ENCODE measurements at regions not wholly inside any gene's neighbourhood (a gene's known extent, or its start where the extent isn't known, plus 50 kb on each side); places are given as distances from the start of the nearest gene placed in this dataset.

- TF ChIP-seq, protein P1, sequence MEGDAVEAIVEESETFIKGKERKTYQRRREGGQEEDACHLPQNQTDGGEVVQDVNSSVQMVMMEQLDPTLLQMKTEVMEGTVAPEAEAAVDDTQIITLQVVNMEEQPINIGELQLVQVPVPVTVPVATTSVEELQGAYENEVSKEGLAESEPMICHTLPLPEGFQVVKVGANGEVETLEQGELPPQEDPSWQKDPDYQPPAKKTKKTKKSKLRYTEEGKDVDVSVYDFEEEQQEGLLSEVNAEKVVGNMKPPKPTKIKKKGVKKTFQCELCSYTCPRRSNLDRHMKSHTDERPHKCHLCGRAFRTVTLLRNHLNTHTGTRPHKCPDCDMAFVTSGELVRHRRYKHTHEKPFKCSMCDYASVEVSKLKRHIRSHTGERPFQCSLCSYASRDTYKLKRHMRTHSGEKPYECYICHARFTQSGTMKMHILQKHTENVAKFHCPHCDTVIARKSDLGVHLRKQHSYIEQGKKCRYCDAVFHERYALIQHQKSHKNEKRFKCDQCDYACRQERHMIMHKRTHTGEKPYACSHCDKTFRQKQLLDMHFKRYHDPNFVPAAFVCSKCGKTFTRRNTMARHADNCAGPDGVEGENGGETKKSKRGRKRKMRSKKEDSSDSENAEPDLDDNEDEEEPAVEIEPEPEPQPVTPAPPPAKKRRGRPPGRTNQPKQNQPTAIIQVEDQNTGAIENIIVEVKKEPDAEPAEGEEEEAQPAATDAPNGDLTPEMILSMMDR (IDR thresholded peaks at IDR 0.05; ENCODE audit: poor library complexity): no peak
- TF ChIP-seq EZH2 (IDR thresholded peaks at IDR 0.05; ENCODE audit: borderline replicate concordance): no peak
- TF ChIP-seq EZH2phosphoT487 (IDR thresholded peaks at IDR 0.05; ENCODE audit: low read depth, severe bottlenecking, unreplicated experiment): no peak
Observed at GRCh38 chr5:107770051-107770450, 99.3 kb upstream of the EFNA5 start.

All from hepatocyte (in vitro differentiated cells).